Astrocyte of the cerebellum (primary cell): ENCODE measurements at regions not wholly inside any gene's neighbourhood (a gene's known extent, or its start where the extent isn't known, plus 50 kb on each side); places are given as distances from the start of the nearest gene placed in this dataset.

Source experiments
- DNase-seq: peaks from one replicate; pipeline ENCODE4 v3.0.0-alpha.2; 2011; ENCODE audit warnings: low read depth
- H3K4me3 ChIP-seq: 2 replicates; pipeline ENCODE4 v1.5.1; 2011; ENCODE audit warnings: mild to moderate bottlenecking, low read depth, low read length, moderate library complexity
- in situ Hi-C: cut with HindIII; loops from 2 replicates; pipeline ENCODE4 v1.10.0; 2017; ENCODE audit warnings: low sequenced_read_pairs
- TF ChIP-seq, protein P1 (sequence below): IDR thresholded peaks from 2 replicates; pipeline ENCODE4 v1.5.1; 2012; ENCODE audit warnings: low read length, low read depth, moderate library complexity, mild to moderate bottlenecking; ENCODE audit errors: missing control alignments

- TF ChIP-seq, protein P1, sequence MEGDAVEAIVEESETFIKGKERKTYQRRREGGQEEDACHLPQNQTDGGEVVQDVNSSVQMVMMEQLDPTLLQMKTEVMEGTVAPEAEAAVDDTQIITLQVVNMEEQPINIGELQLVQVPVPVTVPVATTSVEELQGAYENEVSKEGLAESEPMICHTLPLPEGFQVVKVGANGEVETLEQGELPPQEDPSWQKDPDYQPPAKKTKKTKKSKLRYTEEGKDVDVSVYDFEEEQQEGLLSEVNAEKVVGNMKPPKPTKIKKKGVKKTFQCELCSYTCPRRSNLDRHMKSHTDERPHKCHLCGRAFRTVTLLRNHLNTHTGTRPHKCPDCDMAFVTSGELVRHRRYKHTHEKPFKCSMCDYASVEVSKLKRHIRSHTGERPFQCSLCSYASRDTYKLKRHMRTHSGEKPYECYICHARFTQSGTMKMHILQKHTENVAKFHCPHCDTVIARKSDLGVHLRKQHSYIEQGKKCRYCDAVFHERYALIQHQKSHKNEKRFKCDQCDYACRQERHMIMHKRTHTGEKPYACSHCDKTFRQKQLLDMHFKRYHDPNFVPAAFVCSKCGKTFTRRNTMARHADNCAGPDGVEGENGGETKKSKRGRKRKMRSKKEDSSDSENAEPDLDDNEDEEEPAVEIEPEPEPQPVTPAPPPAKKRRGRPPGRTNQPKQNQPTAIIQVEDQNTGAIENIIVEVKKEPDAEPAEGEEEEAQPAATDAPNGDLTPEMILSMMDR = no peak
- no peak for DNase-seq
- no peak overlapping the region for H3K4me3 ChIP-seq
- in situ Hi-C loops = no loop called here
Measured at GRCh38 chrX:110504947-110505346, 146.3 kb downstream of the RTL9 start.

- peak; percentile 24 for DNase-seq
- no peak overlapping the region for H3K4me3 ChIP-seq
- in situ Hi-C loops = no loop called here
- TF ChIP-seq, protein P1 = no peak
Measured at GRCh38 chrX:110509755-110510532, 151.3 kb downstream of the RTL9 start.

DNA sequence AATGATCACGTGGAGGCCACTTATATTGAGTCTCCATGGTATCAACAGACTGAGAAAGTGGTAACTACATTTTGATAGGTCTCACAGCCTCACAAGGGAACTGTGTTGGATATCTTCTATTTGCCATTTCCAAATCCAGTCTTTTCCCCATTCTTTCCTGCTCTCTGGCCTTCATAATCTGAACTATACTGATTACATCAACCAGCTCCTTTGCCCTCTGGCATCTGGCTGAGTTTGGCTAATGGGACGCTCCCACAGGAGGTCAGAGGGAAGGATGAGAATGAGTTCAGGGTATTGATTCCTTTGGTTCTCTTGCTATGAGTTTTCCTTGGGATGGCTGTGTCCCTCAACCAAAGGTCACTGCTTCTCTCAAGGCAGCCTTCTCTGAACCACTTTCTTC is 152.6 kb downstream of the RTL9 start:
- in situ Hi-C loops = no loop called here
- DNase-seq = no peak
- TF ChIP-seq, protein P1 = no peak
- no peak overlapping the region for H3K4me3 ChIP-seq

GRCh38 chrX:110512341-110512740 is 153.7 kb downstream of the RTL9 start:
- in situ Hi-C loops = no loop called here
- no peak overlapping the region for H3K4me3 ChIP-seq
- TF ChIP-seq, protein P1 = no peak
- no peak for DNase-seq

DNA sequence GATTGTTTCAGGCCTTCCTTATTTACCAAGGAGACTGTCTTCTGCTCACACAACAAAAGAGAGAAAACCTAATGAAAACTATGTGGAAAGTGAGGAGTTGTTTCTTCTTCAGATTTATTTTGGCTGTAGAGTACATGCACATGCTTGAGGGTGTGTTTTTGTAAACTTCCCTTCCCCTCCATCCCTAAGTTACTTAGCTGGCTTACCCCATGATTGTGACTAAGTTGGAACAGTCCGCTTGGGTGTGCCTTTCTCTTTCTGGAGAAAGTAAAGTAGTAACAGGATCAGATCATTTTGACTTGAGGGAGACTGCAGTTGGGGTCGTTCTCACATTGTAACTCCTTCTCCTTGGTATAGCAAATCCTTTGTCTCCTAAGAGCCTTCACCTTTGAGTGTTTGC is 155.9 kb downstream of the RTL9 start:
- TF ChIP-seq, protein P1 = no peak
- in situ Hi-C loops = no loop called here
- no peak for DNase-seq
- H3K4me3 ChIP-seq = no peak overlapping the region

DNA sequence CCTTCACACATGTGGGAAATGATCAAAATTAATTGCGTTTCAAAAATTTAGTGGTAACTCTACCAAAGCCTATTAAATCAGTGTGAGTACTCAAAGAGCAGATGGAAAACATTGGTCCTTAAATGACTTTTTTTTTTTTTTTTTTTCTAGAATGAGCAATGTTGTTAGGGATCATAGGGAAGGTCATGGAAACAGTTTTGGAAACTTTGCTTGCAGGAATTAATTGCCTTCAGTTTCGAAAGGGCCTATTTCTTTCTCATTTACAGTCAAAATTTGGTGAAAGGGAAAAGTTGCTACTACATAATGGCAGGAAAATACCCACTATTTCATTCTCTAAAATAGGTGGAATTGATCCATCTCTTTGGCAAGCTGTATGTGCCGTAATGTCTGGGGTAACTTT is 160.9 kb downstream of the RTL9 start:
- in situ Hi-C loops = no loop called here
- TF ChIP-seq, protein P1 = no peak
- no peak for DNase-seq
- H3K4me3 ChIP-seq = no peak overlapping the region
